Fibroblast of lung (primary cell): ENCODE measurements at regions not wholly inside any gene's neighbourhood (a gene's known extent, or its start where the extent isn't known, plus 50 kb on each side); places are given as distances from the start of the nearest gene placed in this dataset.

Experiments
- DNase-seq, 2 donors: peaks; one replicate each; pipeline versions ENCODE4 v3.0.0 to v3.0.0-alpha.2; 2010; ENCODE audit warnings: low read depth in 2 of 2
- H2AFZ ChIP-seq: 2 replicates; pipeline ENCODE4 v1.5.1; 2012; ENCODE audit warnings: low read length, control low read depth, inconsistent platforms
- H3K27ac ChIP-seq: 2 replicates; pipeline ENCODE4 v1.5.1; 2011; ENCODE audit warnings: low read length, control low read depth; ENCODE audit not compliant: insufficient read depth
- H3K27me3 ChIP-seq: 2 replicates; pipeline ENCODE4 v1.5.1; 2011; ENCODE audit warnings: mild to moderate bottlenecking, low read length; ENCODE audit not compliant: control insufficient read depth, insufficient read depth
- H3K36me3 ChIP-seq: 2 replicates; pipeline ENCODE4 v1.5.1; 2011; ENCODE audit warnings: low read length; ENCODE audit not compliant: control insufficient read depth, insufficient read depth
- H3K4me1 ChIP-seq: 2 replicates; pipeline ENCODE4 v1.5.1; 2011; ENCODE audit warnings: low read length; ENCODE audit not compliant: control insufficient read depth, insufficient read depth; ENCODE audit errors: extremely low read depth
- H3K4me2 ChIP-seq: 2 replicates; pipeline ENCODE4 v1.5.1; 2011; ENCODE audit warnings: low read length, control low read depth; ENCODE audit not compliant: insufficient read depth; ENCODE audit errors: extremely low read depth
- H3K4me3 ChIP-seq, 4 experiments: fragments of 200-600 bp in 1 of 4; sonication (generic) in 1 of 4; replicated peaks in 1 of 4; 2 replicates each; pipeline ENCODE4 v1.5.1; 2011 to 2016; ENCODE audit warnings: low read length in 4 of 4, low read depth in 3 of 4, mild to moderate bottlenecking in 3 of 4, control low read depth in 2 of 4, inconsistent platforms in 1 of 4, mixed read lengths in 1 of 4; ENCODE audit not compliant: insufficient read depth in 1 of 4; ENCODE audit errors: control extremely low read depth in 1 of 4
- H3K79me2 ChIP-seq: 2 replicates; pipeline ENCODE4 v1.5.1; 2012; ENCODE audit warnings: mild to moderate bottlenecking, low read length, inconsistent platforms; ENCODE audit not compliant: control insufficient read depth, insufficient read depth
- H3K9ac ChIP-seq: 2 replicates; pipeline ENCODE4 v1.5.1; 2011; ENCODE audit warnings: mild to moderate bottlenecking, low read length, control low read depth; ENCODE audit not compliant: insufficient read depth
- H3K9me3 ChIP-seq: 2 replicates; pipeline ENCODE4 v1.5.1; 2012; ENCODE audit warnings: low read depth, low read length; ENCODE audit not compliant: control insufficient read depth, insufficient read depth
- H4K20me1 ChIP-seq: 2 replicates; pipeline ENCODE4 v1.5.1; 2011; ENCODE audit warnings: low read length; ENCODE audit not compliant: control insufficient read depth, insufficient read depth; ENCODE audit errors: extremely low read depth
- EZH2 ChIP-seq: IDR thresholded peaks from 2 replicates; pipeline ENCODE4 v1.5.1; 2012; ENCODE audit warnings: low read length, control low read depth, mild to moderate bottlenecking; ENCODE audit errors: missing control alignments
- TF ChIP-seq, protein P1 (sequence below), 2 donors: IDR thresholded peaks in 1 of 2; conservative IDR thresholded peaks in 1 of 2; 1 replicate in 1 of 2; 2 replicates in 1 of 2; pipeline ENCODE4 v1.5.1; 2011 to 2012; ENCODE audit warnings: low read length in 2 of 2, control low read depth in 1 of 2, inconsistent platforms in 1 of 2, low read depth in 1 of 2, mild to moderate bottlenecking in 1 of 2

DNA sequence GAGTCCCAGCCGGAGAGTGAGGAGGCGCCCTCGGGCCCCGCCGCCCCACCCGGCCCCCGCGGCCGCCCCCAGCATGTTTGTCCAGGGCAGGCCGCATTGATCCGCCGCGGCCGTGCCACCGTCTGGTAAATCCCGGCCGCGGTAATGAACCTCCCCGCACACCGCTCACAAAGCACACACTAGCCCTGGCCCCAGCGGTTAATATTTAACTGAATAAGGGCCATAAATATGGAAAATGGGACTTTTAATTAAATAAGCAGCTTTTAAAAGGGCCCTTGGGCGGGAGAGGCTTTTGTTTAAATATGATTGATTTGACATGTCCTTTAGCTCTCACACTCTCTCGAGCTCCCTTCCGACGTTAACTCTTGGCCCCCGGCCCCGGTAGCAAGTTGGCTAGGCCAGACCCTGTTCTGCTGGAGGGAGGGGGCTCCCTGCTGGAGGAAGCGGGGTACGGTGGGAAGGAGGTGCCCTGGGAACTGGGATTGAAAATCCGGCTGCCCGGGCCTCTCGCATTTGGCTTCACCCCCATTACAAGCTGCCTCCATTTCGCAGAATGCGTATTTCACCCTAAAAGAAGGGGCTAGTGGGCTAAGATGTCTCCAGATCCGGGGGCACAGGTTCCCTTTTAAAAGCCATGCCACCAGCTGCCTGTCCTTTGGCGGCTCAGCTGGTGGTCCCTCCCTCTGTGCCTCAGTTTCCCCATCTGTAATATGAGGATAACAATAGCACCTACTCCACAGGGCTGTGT lies 199.8 kb downstream of the RBM19 start:
- Histone ChIP-seq H3K4me1 (no peaks in the 10 kb centered on the region), H3K4me2 (no peak overlapping the region), H3K9me3 (no peaks in the 10 kb centered on the region), H3K27me3 (peaks cover 3% of the 10 kb centered on the region), H3K36me3 (no peaks in the 10 kb centered on the region), H2AFZ (no peak overlapping the region), H4K20me1 (no peaks in the 10 kb centered on the region), H3K79me2 (no peaks in the 10 kb centered on the region), H3K27ac (no peak overlapping the region), H3K9ac (no peak overlapping the region), H3K4me3 (no peak overlapping the region)
- no peak for TF ChIP-seq EZH2
- TF ChIP-seq, protein P1, sequence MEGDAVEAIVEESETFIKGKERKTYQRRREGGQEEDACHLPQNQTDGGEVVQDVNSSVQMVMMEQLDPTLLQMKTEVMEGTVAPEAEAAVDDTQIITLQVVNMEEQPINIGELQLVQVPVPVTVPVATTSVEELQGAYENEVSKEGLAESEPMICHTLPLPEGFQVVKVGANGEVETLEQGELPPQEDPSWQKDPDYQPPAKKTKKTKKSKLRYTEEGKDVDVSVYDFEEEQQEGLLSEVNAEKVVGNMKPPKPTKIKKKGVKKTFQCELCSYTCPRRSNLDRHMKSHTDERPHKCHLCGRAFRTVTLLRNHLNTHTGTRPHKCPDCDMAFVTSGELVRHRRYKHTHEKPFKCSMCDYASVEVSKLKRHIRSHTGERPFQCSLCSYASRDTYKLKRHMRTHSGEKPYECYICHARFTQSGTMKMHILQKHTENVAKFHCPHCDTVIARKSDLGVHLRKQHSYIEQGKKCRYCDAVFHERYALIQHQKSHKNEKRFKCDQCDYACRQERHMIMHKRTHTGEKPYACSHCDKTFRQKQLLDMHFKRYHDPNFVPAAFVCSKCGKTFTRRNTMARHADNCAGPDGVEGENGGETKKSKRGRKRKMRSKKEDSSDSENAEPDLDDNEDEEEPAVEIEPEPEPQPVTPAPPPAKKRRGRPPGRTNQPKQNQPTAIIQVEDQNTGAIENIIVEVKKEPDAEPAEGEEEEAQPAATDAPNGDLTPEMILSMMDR (conservative IDR thresholded peaks at IDR 0.05 in 1 of 2, IDR thresholded peaks at IDR 0.05 in 1 of 2; ENCODE audit: low read depth in 1 of 2, low read length in 2 of 2): no peak
- no peak for DNase-seq

GRCh38 chr12:113764661-113765060 lies 201.5 kb downstream of the RBM19 start:
- Histone ChIP-seq H2AFZ (no peak overlapping the region), H3K36me3 (no peaks in the 10 kb centered on the region), H3K4me1 (no peaks in the 10 kb centered on the region), H3K27ac (no peak overlapping the region), H3K79me2 (no peaks in the 10 kb centered on the region), H3K9me3 (no peaks in the 10 kb centered on the region), H3K4me2 (no peak overlapping the region), H3K4me3 (no peak overlapping the region), H4K20me1 (no peaks in the 10 kb centered on the region), H3K9ac (no peak overlapping the region), H3K27me3 (peaks cover 3% of the 10 kb centered on the region)
- DNase-seq: no peak
- TF ChIP-seq EZH2: no peak
- TF ChIP-seq, protein P1 (conservative IDR thresholded peaks at IDR 0.05 in 1 of 2, IDR thresholded peaks at IDR 0.05 in 1 of 2; ENCODE audit: low read depth in 1 of 2, low read length in 2 of 2): no peak

- no peaks in the 10 kb centered on the region for H3K79me2 ChIP-seq
- no peak overlapping the region for H3K9ac ChIP-seq
- no peaks in the 10 kb centered on the region for H3K9me3 ChIP-seq
- peaks cover 3% of the 10 kb centered on the region for H3K27me3 ChIP-seq
- no peaks in the 10 kb centered on the region for H3K4me1 ChIP-seq
- H3K4me2 ChIP-seq: no peak overlapping the region
- H4K20me1 ChIP-seq: no peaks in the 10 kb centered on the region
- no peak overlapping the region for H2AFZ ChIP-seq
- H3K27ac ChIP-seq: no peak overlapping the region
- no peaks in the 10 kb centered on the region for H3K36me3 ChIP-seq
- DNase-seq: no peak
- no peak overlapping the region for H3K4me3 ChIP-seq
- TF ChIP-seq, protein P1 (conservative IDR thresholded peaks at IDR 0.05 in 1 of 2, IDR thresholded peaks at IDR 0.05 in 1 of 2; ENCODE audit: low read depth in 1 of 2, low read length in 2 of 2): no peak
- no peak for TF ChIP-seq EZH2
These were observed 203.0 kb downstream of the RBM19 start for GRCh38 chr12:113762882-113763816.
